Testis (tissue), 2 donors: ENCODE measurements at regions not wholly inside any gene's neighbourhood (a gene's known extent, or its start where the extent isn't known, plus 50 kb on each side); places are given as distances from the start of the nearest gene placed in this dataset.

Source experiments
- CTCF ChIP-seq, 3 experiments: fragments of 450-650 bp in 2 of 3; fragments of 200-600 bp in 1 of 3; sonication (generic) in 1 of 3; IDR thresholded peaks; one replicate each; pipeline ENCODE4 v1.5.1; 2016 to 2019; ENCODE audit warnings: antibody characterized with exemption in 3 of 3, mild to moderate bottlenecking in 2 of 3, moderate library complexity in 1 of 3
- POLR2A ChIP-seq: fragments of 450-650 bp; IDR thresholded peaks from one replicate; pipeline ENCODE4 v1.6.1; 2017; ENCODE audit warnings: antibody characterized with exemption, mild to moderate bottlenecking, moderate library complexity

- no peak for TF ChIP-seq CTCF (IDR thresholded peaks at IDR 0.05)
- TF ChIP-seq POLR2A: no peak
Observed at GRCh38 chr3:166669781-166670180, 710.3 kb downstream of the ZBBX start.
